ENCODE measurements at regions not wholly inside any gene's neighbourhood (a gene's known extent, or its start where the extent isn't known, plus 50 kb on each side); places are given as distances from the start of the nearest gene placed in this dataset.

DNA sequence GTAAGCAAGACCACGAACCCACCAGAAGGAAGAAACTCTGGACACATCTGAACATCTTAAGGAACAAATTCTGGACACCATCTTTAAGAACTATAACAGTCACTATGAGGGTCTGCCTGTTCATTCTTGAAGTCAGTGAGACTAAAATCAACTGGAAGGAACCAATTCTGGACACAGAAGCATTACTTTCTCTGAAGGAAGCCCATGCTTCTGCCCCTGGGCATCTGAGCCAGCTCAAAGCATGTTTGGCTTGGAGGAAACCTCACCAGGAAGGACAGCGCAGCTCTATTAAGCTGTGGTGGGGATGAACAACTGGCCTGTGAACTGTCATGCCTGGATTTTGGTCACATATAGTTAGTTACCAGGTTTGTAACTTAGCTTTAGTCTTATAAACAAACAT lies 132.4 kb upstream of the GDF10 start:
- Histone ChIP-seq H3K9ac (ENCODE audit: low read depth in 2 of 2, low read length in 2 of 2) (no peak overlapping the region), H3K27ac (no peak overlapping the region), H3K9me3 (no peaks in the 10 kb centered on the region)

DNA sequence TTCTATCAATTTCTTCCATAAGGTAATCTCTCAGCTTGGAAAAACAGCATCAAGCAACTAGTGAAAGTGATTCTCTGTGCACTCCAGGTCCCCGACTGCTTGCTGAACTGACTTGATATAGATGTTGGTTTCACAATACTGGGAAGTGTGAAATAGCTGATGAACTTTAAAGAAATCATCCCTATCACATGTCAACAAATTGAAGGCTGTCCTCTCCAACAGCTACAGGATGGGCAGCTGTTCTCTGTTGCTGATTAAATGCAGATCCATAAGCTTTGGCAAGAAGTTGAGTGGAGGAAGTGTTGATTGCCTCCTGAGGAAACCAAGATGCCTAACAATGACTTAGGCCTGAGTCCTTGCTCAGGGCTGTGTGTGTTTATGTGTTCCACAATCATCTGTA lies 130.4 kb upstream of the GDF10 start:
- Histone ChIP-seq H3K4me1 (no peaks in the 10 kb centered on the region), H3K4me3 (no peak overlapping the region), H3K9me3 (no peaks in the 10 kb centered on the region), H3K36me3 (no peaks in the 10 kb centered on the region), H3K9ac (ENCODE audit: low read depth in 2 of 2, low read length in 2 of 2) (no peak overlapping the region), H3K27ac (no peak overlapping the region), H3K27me3 (no peaks in the 10 kb centered on the region)
- TF ChIP-seq CTCF (IDR thresholded peaks at IDR 0.05), result no peak
- intact Hi-C loops (cut with DNase I), result no loop called here
- DNase-seq, result no peak

More for the DNA sequence above, 132.4 kb upstream of the GDF10 start:
- intact Hi-C loops (cut with DNase I), result no loop called here
- no peak for TF ChIP-seq CTCF (IDR thresholded peaks at IDR 0.05)
- Histone ChIP-seq H3K4me1 (no peaks in the 10 kb centered on the region), H3K4me3 (no peak overlapping the region), H3K36me3 (no peaks in the 10 kb centered on the region), H3K27me3 (no peaks in the 10 kb centered on the region)
- no peak for DNase-seq

DNA sequence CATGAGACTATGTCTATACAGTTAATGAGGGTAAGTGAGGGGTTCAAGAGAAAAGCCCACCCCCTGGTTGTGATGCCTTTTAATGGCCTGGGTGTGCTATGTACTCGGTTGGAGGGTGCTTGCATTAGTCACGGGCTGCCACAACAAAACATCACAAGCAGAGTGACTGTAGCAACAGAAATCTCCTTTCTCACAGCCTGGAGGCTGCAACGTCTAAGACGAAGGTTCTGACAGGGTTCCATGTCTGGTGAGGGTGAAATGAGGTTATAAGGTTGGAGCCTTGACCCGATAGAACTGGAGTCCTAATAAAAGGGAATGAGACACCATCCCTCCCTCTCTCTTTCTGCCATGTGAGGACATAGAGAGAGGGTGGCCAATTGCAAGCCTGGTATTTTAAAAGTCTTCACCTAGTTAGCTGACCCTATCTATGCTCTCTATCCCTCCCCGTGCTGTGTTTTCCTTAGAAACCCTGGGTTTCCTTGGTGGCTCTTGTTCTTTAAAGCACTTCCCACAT lies 126.0 kb upstream of the GDF10 start:
- Histone ChIP-seq H3K9me3 (no peaks in the 10 kb centered on the region), H3K27ac (no peak overlapping the region), H3K9ac (ENCODE audit: low read depth in 2 of 2, low read length in 2 of 2) (no peak overlapping the region), H3K4me1 (no peaks in the 10 kb centered on the region), H3K4me3 (no peak overlapping the region), H3K27me3 (no peaks in the 10 kb centered on the region), H3K36me3 (no peaks in the 10 kb centered on the region)
- intact Hi-C loops (cut with DNase I), result no loop called here
- TF ChIP-seq CTCF (IDR thresholded peaks at IDR 0.05), result no peak
- no peak for DNase-seq

GRCh38 chr10:47175181-47176123 lies 124.5 kb upstream of the GDF10 start:
- no peak overlapping the region for H3K4me3 ChIP-seq
- intact Hi-C loops (cut with DNase I), result no loop called here
- H3K27ac ChIP-seq, result no peak overlapping the region
- H3K27me3 ChIP-seq, result no peaks in the 10 kb centered on the region
- no peak for TF ChIP-seq CTCF (IDR thresholded peaks at IDR 0.05)
- no peak for DNase-seq
- no peaks in the 10 kb centered on the region for H3K36me3 ChIP-seq
- H3K9me3 ChIP-seq, result no peaks in the 10 kb centered on the region
- no peaks in the 10 kb centered on the region for H3K4me1 ChIP-seq
- H3K9ac ChIP-seq (ENCODE audit: low read depth in 2 of 2, low read length in 2 of 2), result no peak overlapping the region

- Histone ChIP-seq H3K27ac (no peak overlapping the region), H3K27me3 (no peaks in the 10 kb centered on the region), H3K9ac (ENCODE audit: low read depth in 2 of 2, low read length in 2 of 2) (no peak overlapping the region), H3K36me3 (no peaks in the 10 kb centered on the region), H3K4me3 (no peak overlapping the region), H3K4me1 (no peaks in the 10 kb centered on the region), H3K9me3 (no peaks in the 10 kb centered on the region)
- intact Hi-C loops (cut with DNase I), result no loop called here
- DNase-seq, result no peak
- TF ChIP-seq CTCF (IDR thresholded peaks at IDR 0.05), result no peak
These were observed 123.6 kb upstream of the GDF10 start for GRCh38 chr10:47176206-47176902.
